Panc1 (cell line): ENCODE measurements at regions not wholly inside any gene's neighbourhood (a gene's known extent, or its start where the extent isn't known, plus 50 kb on each side); places are given as distances from the start of the nearest gene placed in this dataset.

Experiments
- ATAC-seq: fragments of 200-7000 bp; cut with Tn5 transposase; 2 replicates; pipeline ENCODE4 v1.9.1; 2020; ENCODE audit warnings: mild to moderate bottlenecking, moderate library complexity
- BruUV-seq: library from RNA; stranded (reverse); fragments of 400-500 nt; replicated peaks from 2 replicates; lab custom pipeline; 2021; lab: Mats Ljungman, UMichigan
- CTCF ChIA-PET: fragments of 300-600 bp; sonication (Branson Sonifier 250); formaldehyde crosslinking; loops from one replicate; lab custom pipeline; 2022; ENCODE audit warnings: antibody characterized with exemption; lab: Charles Lee
- POLR2A ChIA-PET: fragments of 300-600 bp; sonication (Branson Sonifier 250); formaldehyde crosslinking; loops from one replicate; lab custom pipeline; 2022; ENCODE audit warnings: antibody characterized with exemption; lab: Charles Lee
- DNase-seq: peaks from one replicate; pipeline ENCODE4 v3.0.0-alpha.2; 2010; ENCODE audit warnings: low read depth, low spot score
- H3K27ac ChIP-seq: 2 replicates; pipeline ENCODE4 v1.5.1; 2011; ENCODE audit warnings: mild to moderate bottlenecking, low read length, inconsistent platforms
- H3K27me3 ChIP-seq: fragments of 200-500 bp; sonication (Bioruptor generic); 2 replicates; pipeline ENCODE4 v1.6.0; 2014; ENCODE audit warnings: low read length, inconsistent platforms; ENCODE audit not compliant: control insufficient read depth, insufficient read depth
- H3K36me3 ChIP-seq: fragments of 200-500 bp; sonication (Bioruptor generic); 2 replicates; pipeline ENCODE4 v1.5.1; 2014; ENCODE audit warnings: inconsistent platforms, mild to moderate bottlenecking, low read length, moderate library complexity; ENCODE audit not compliant: control insufficient read depth, insufficient read depth
- H3K4me1 ChIP-seq: 2 replicates; pipeline ENCODE4 v1.5.1; 2011; ENCODE audit warnings: inconsistent platforms, mild to moderate bottlenecking, low read length, moderate library complexity; ENCODE audit not compliant: control insufficient read depth, insufficient read depth
- H3K4me3 ChIP-seq, 2 experiments: 2 replicates each; pipeline ENCODE4 v1.5.1; 2011 to 2012; ENCODE audit warnings: low read depth in 2 of 2, low read length in 2 of 2, mild to moderate bottlenecking in 2 of 2, inconsistent platforms in 1 of 2, moderate library complexity in 1 of 2
- H3K9me3 ChIP-seq: fragments of 200-500 bp; sonication (Bioruptor generic); 2 replicates; pipeline ENCODE4 v1.5.1; 2014; ENCODE audit warnings: low read depth, mild to moderate bottlenecking, inconsistent platforms, low read length, moderate library complexity; ENCODE audit not compliant: control insufficient read depth, insufficient read depth
- CTCF ChIP-seq: fragments of 450-650 bp; IDR thresholded peaks from 2 replicates; pipeline ENCODE4 v1.5.1; 2017; ENCODE audit warnings: mild to moderate bottlenecking
- POLR2AphosphoS5 ChIP-seq: IDR thresholded peaks from 2 replicates; pipeline ENCODE4 v1.6.1; 2012; ENCODE audit warnings: mild to moderate bottlenecking, low read depth, low read length, moderate library complexity
- SIN3A ChIP-seq: IDR thresholded peaks from 2 replicates; pipeline ENCODE4 v1.6.1; 2012; ENCODE audit warnings: low read depth, mild to moderate bottlenecking, low read length, moderate library complexity, borderline replicate concordance; ENCODE audit not compliant: insufficient read depth
- TCF7L2 ChIP-seq: IDR thresholded peaks from 2 replicates; pipeline ENCODE4 v1.6.1; 2011; ENCODE audit warnings: mild to moderate bottlenecking, low read depth, low read length, inconsistent platforms
- in situ Hi-C: cut with HindIII; loops from 2 replicates; pipeline ENCODE4 v1.10.0; 2016; ENCODE audit warnings: low sequenced_read_pairs, low pct_unique_long_range_greater_than_20kb
- intact Hi-C: fragments of 100-400 bp; cut with micrococcal nuclease; formaldehyde crosslinking; loops from one replicate; pipeline ENCODE4 v1.10.0; 2022; ENCODE audit not compliant: unreplicated experiment
- TF ChIP-seq, protein P1 (sequence below), 2 experiments: IDR thresholded peaks; 2 replicates each; pipeline ENCODE4 v1.6.1; 2011 to 2012; ENCODE audit warnings: low read depth in 2 of 2, control low read depth in 1 of 2, low read length in 1 of 2, mild to moderate bottlenecking in 1 of 2, moderate library complexity in 1 of 2; ENCODE audit not compliant: insufficient read depth in 1 of 2

DNA sequence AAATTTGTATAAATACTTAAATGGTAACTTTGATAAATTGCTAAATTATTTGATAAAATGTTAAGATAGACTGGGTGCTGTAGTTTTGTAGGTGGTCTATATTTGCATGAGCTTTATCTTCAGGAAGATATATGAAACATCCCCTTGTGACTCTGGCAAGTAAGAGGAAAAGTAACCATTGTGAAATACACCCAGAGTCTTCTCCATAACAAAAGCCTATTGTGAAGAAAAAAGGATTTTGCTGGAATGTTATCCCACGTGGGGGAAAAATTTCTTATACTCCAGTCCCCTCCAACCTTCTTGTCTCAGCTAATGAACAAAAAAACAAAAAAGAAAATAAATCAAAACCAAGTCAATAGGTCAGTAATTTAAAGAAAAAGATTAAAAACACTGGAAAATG lies 600.7 kb downstream of the HDGFL1 start:
- TF ChIP-seq, protein P1, sequence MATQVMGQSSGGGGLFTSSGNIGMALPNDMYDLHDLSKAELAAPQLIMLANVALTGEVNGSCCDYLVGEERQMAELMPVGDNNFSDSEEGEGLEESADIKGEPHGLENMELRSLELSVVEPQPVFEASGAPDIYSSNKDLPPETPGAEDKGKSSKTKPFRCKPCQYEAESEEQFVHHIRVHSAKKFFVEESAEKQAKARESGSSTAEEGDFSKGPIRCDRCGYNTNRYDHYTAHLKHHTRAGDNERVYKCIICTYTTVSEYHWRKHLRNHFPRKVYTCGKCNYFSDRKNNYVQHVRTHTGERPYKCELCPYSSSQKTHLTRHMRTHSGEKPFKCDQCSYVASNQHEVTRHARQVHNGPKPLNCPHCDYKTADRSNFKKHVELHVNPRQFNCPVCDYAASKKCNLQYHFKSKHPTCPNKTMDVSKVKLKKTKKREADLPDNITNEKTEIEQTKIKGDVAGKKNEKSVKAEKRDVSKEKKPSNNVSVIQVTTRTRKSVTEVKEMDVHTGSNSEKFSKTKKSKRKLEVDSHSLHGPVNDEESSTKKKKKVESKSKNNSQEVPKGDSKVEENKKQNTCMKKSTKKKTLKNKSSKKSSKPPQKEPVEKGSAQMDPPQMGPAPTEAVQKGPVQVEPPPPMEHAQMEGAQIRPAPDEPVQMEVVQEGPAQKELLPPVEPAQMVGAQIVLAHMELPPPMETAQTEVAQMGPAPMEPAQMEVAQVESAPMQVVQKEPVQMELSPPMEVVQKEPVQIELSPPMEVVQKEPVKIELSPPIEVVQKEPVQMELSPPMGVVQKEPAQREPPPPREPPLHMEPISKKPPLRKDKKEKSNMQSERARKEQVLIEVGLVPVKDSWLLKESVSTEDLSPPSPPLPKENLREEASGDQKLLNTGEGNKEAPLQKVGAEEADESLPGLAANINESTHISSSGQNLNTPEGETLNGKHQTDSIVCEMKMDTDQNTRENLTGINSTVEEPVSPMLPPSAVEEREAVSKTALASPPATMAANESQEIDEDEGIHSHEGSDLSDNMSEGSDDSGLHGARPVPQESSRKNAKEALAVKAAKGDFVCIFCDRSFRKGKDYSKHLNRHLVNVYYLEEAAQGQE (IDR thresholded peaks at IDR 0.05; ENCODE audit: insufficient read depth in 1 of 2, low read depth in 2 of 2, low read length in 1 of 2): no peak
- TF ChIP-seq CTCF (no peak), TCF7L2 (no peak), POLR2AphosphoS5 (no peak), SIN3A (no peak)
- intact Hi-C loops: no loop called here
- no peaks in the 10 kb centered on the region for H3K9me3 ChIP-seq
- ATAC-seq: no peak
- no peak for DNase-seq
- no peaks in the 10 kb centered on the region for H3K27me3 ChIP-seq
- no peak overlapping the region for H3K4me3 ChIP-seq
- no peaks in the 10 kb centered on the region for H3K36me3 ChIP-seq
- H3K27ac ChIP-seq: no peak overlapping the region
- POLR2A ChIA-PET: no interaction called here
- no TSS peak for BruUV-seq
- CTCF ChIA-PET: no interaction called here
- in situ Hi-C loops: no loop called here
- H3K4me1 ChIP-seq: no peaks in the 10 kb centered on the region; the same call in 1 of the 2 replicates

- CTCF ChIA-PET: no interaction called here
- no peak for DNase-seq
- Histone ChIP-seq H3K4me3 (no peak overlapping the region), H3K36me3 (no peaks in the 10 kb centered on the region), H3K4me1 (peaks cover 2% of the 10 kb centered on the region; the same call in 1 of the 2 replicates), H3K9me3 (no peaks in the 10 kb centered on the region), H3K27ac (no peak overlapping the region), H3K27me3 (no peaks in the 10 kb centered on the region)
- BruUV-seq: no TSS peak
- intact Hi-C loops: no loop called here
- POLR2A ChIA-PET: no interaction called here
- ATAC-seq: no peak
- TF ChIP-seq, protein P1 (IDR thresholded peaks at IDR 0.05; ENCODE audit: insufficient read depth in 1 of 2, low read depth in 2 of 2, low read length in 1 of 2): no peak
- TF ChIP-seq CTCF: no peak
- TF ChIP-seq SIN3A: no peak
- no peak for TF ChIP-seq POLR2AphosphoS5
- TF ChIP-seq TCF7L2: no peak
- in situ Hi-C loops: no loop called here
These were observed 603.9 kb downstream of the HDGFL1 start for GRCh38 chr6:23173234-23173633.
